HG02571 (cell line): ENCODE measurements at regions not wholly inside any gene's neighbourhood (a gene's known extent, or its start where the extent isn't known, plus 50 kb on each side); places are given as distances from the start of the nearest gene placed in this dataset.
"Not testable (repeated sequence)": the region's sequence is repeated elsewhere in the genome, so short reads cannot be mapped to it uniquely, and the experiment has no call there.

Experiments used
- ATAC-seq: cut with Tn5 transposase; IDR thresholded peaks from one replicate; pipeline ENCODE4 v1.9.1; 2021; ENCODE audit warnings: mild to moderate bottlenecking, moderate library complexity; ENCODE audit not compliant: unreplicated experiment

GRCh38 chr18:40133253-40133652 lies 1821.8 kb upstream of the PIK3C3 start:
- no peak for ATAC-seq

- ATAC-seq = not testable (repeated sequence)
These were observed 1822.6 kb upstream of the PIK3C3 start for GRCh38 chr18:40132438-40132837.

- no peak for ATAC-seq
These were observed 1830.9 kb upstream of the PIK3C3 start for GRCh38 chr18:40124107-40124506.

GRCh38 chr18:40120796-40121391 lies 1834.1 kb upstream of the PIK3C3 start:
- no peak for ATAC-seq

GRCh38 chr18:40120356-40120755 lies 1834.7 kb upstream of the PIK3C3 start:
- no peak for ATAC-seq

- not testable (repeated sequence) for ATAC-seq
These were observed 1835.5 kb upstream of the PIK3C3 start for GRCh38 chr18:40119581-40119980.

- no peak for ATAC-seq
These were observed 1844.6 kb upstream of the PIK3C3 start for GRCh38 chr18:40110455-40110854.

- ATAC-seq = no peak
These were observed 1845.6 kb upstream of the PIK3C3 start for GRCh38 chr18:40109252-40110049.

GRCh38 chr18:40108596-40108995 lies 1846.4 kb upstream of the PIK3C3 start:
- no peak for ATAC-seq

GRCh38 chr18:40102903-40103302 lies 1852.1 kb upstream of the PIK3C3 start:
- no peak for ATAC-seq

GRCh38 chr18:40099641-40100040 lies 1855.4 kb upstream of the PIK3C3 start:
- no peak for ATAC-seq

GRCh38 chr18:40096675-40097074 lies 1858.4 kb upstream of the PIK3C3 start:
- ATAC-seq = no peak

- ATAC-seq = no peak
These were observed 1860.6 kb upstream of the PIK3C3 start for GRCh38 chr18:40094441-40094840.

GRCh38 chr18:40088130-40088529 lies 1866.9 kb upstream of the PIK3C3 start:
- no peak for ATAC-seq

GRCh38 chr18:40079786-40080185 lies 1875.2 kb upstream of the PIK3C3 start:
- ATAC-seq = no peak

GRCh38 chr18:40075616-40076015 lies 1879.4 kb upstream of the PIK3C3 start:
- ATAC-seq = no peak

GRCh38 chr18:40072761-40073160 lies 1882.3 kb upstream of the PIK3C3 start:
- no peak for ATAC-seq

GRCh38 chr18:40066368-40066767 lies 1888.7 kb upstream of the PIK3C3 start:
- no peak for ATAC-seq

- no peak for ATAC-seq
These were observed 1891.5 kb upstream of the PIK3C3 start for GRCh38 chr18:40063488-40063887.

- no peak for ATAC-seq
These were observed 1893.9 kb upstream of the PIK3C3 start for GRCh38 chr18:40061086-40061485.

GRCh38 chr18:40060562-40060961 lies 1894.5 kb upstream of the PIK3C3 start:
- no peak for ATAC-seq

GRCh38 chr18:40058811-40059570 lies 1896.0 kb upstream of the PIK3C3 start:
- no peak for ATAC-seq
